IPS DF 6.9 (cell line): ENCODE measurements at regions not wholly inside any gene's neighbourhood (a gene's known extent, or its start where the extent isn't known, plus 50 kb on each side); places are given as distances from the start of the nearest gene placed in this dataset.

ENCODE experiments used
- DNase-seq: peaks from one replicate; pipeline ENCODE4 v3.0.0-alpha.2; 2013; ENCODE audit warnings: low read depth, low spot score
- H3K27ac ChIP-seq: one replicate; pipeline ENCODE4 v1.5.1; 2013; ENCODE audit warnings: low read length, control low read depth
- H3K27me3 ChIP-seq: 2 replicates; pipeline ENCODE4 v1.6.1; 2013; ENCODE audit warnings: mild to moderate bottlenecking, low read length; ENCODE audit not compliant: control insufficient read depth, insufficient read depth
- H3K36me3 ChIP-seq: 2 replicates; pipeline ENCODE4 v1.6.1; 2013; ENCODE audit warnings: low read length; ENCODE audit not compliant: control insufficient read depth, insufficient read depth
- H3K4me1 ChIP-seq: 2 replicates; pipeline ENCODE4 v1.6.1; 2013; ENCODE audit warnings: low read length; ENCODE audit not compliant: control insufficient read depth, insufficient read depth
- H3K4me3 ChIP-seq: 2 replicates; pipeline ENCODE4 v1.5.1; 2013; ENCODE audit warnings: mild to moderate bottlenecking, low read length
- H3K9me3 ChIP-seq: 2 replicates; pipeline ENCODE4 v1.6.1; 2013; ENCODE audit warnings: low read length, inconsistent platforms; ENCODE audit not compliant: control insufficient read depth, insufficient read depth
- WGBS: extraction: QIAGEN DNeasy Blood & Tissue Kit; methylation state at CpG from one replicate; pipeline ENCODE4 v1.1.7; 2013; ENCODE audit warnings: mixed read lengths, missing lambda C conversion rate; ENCODE audit not compliant: insufficient read length, insufficient coverage; 5-methylcytosine and 5-hydroxymethylcytosine counted together

- Histone ChIP-seq H3K27me3 (no peaks in the 10 kb centered on the region), H3K4me3 (no peak overlapping the region), H3K4me1 (no peaks in the 10 kb centered on the region; the same call in 1 of the 2 replicates), H3K27ac (no peak overlapping the region), H3K9me3 (no peaks in the 10 kb centered on the region), H3K36me3 (no peaks in the 10 kb centered on the region)
- DNase-seq, result no peak
Observed at GRCh38 chr9:75712700-75713099, 177.8 kb upstream of the PCSK5 start.

GRCh38 chr9:75713335-75713734 lies 177.1 kb upstream of the PCSK5 start:
- no peak overlapping the region for H3K4me3 ChIP-seq
- H3K9me3 ChIP-seq, result no peaks in the 10 kb centered on the region
- no peak for DNase-seq
- H3K4me1 ChIP-seq, result no peaks in the 10 kb centered on the region
- no peaks in the 10 kb centered on the region for H3K27me3 ChIP-seq
- H3K36me3 ChIP-seq, result no peaks in the 10 kb centered on the region
- no peak overlapping the region for H3K27ac ChIP-seq
- no CpG with 5 or more reads among the region's 4 CpGs for WGBS

GRCh38 chr9:75715360-75715759 lies 175.1 kb upstream of the PCSK5 start:
- no peaks in the 10 kb centered on the region for H3K36me3 ChIP-seq
- no peaks in the 10 kb centered on the region for H3K27me3 ChIP-seq
- H3K4me1 ChIP-seq, result no peaks in the 10 kb centered on the region
- WGBS, result no CpG with 5 or more reads among the region's 3 CpGs
- H3K4me3 ChIP-seq, result no peak overlapping the region
- no peak overlapping the region for H3K27ac ChIP-seq
- H3K9me3 ChIP-seq, result no peaks in the 10 kb centered on the region
- no peak for DNase-seq

GRCh38 chr9:75718677-75719076 lies 171.8 kb upstream of the PCSK5 start:
- Histone ChIP-seq H3K36me3 (no peaks in the 10 kb centered on the region), H3K27me3 (no peaks in the 10 kb centered on the region), H3K4me3 (no peak overlapping the region), H3K9me3 (no peaks in the 10 kb centered on the region), H3K27ac (no peak overlapping the region), H3K4me1 (no peaks in the 10 kb centered on the region)
- DNase-seq, result no peak
- no CpG with 5 or more reads among the region's 2 CpGs for WGBS

- H3K36me3 ChIP-seq, result no peaks in the 10 kb centered on the region
- no peaks in the 10 kb centered on the region for H3K4me1 ChIP-seq
- no CpG with 5 or more reads among the region's 1 CpG for WGBS
- no peak for DNase-seq
- no peaks in the 10 kb centered on the region for H3K27me3 ChIP-seq
- H3K9me3 ChIP-seq, result no peaks in the 10 kb centered on the region
- no peak overlapping the region for H3K4me3 ChIP-seq
- H3K27ac ChIP-seq, result no peak overlapping the region
Observed at GRCh38 chr9:75728391-75728790, 162.1 kb upstream of the PCSK5 start.

GRCh38 chr9:75734802-75735201 lies 155.7 kb upstream of the PCSK5 start:
- Histone ChIP-seq H3K27me3 (no peaks in the 10 kb centered on the region), H3K9me3 (no peaks in the 10 kb centered on the region), H3K36me3 (no peaks in the 10 kb centered on the region), H3K4me3 (no peak overlapping the region), H3K27ac (no peak overlapping the region), H3K4me1 (no peaks in the 10 kb centered on the region)
- no peak for DNase-seq
- no CpG with 5 or more reads among the region's 3 CpGs for WGBS

- Histone ChIP-seq H3K27me3 (no peaks in the 10 kb centered on the region), H3K9me3 (no peaks in the 10 kb centered on the region), H3K4me1 (no peaks in the 10 kb centered on the region), H3K36me3 (no peaks in the 10 kb centered on the region), H3K27ac (no peak overlapping the region), H3K4me3 (no peak overlapping the region)
- no CpG with 5 or more reads among the region's 4 CpGs for WGBS
- DNase-seq, result no peak
Observed at GRCh38 chr9:75739884-75740611, 150.4 kb upstream of the PCSK5 start.

GRCh38 chr9:75743855-75744254 lies 146.6 kb upstream of the PCSK5 start:
- Histone ChIP-seq H3K27me3 (no peaks in the 10 kb centered on the region), H3K27ac (no peak overlapping the region), H3K9me3 (no peaks in the 10 kb centered on the region), H3K4me1 (no peaks in the 10 kb centered on the region), H3K36me3 (no peaks in the 10 kb centered on the region), H3K4me3 (no peak overlapping the region)
- DNase-seq, result no peak
- WGBS, result no CpG with 5 or more reads among the region's 1 CpG

GRCh38 chr9:75754080-75754479 lies 136.4 kb upstream of the PCSK5 start:
- Histone ChIP-seq H3K27me3 (no peaks in the 10 kb centered on the region), H3K4me1 (no peaks in the 10 kb centered on the region), H3K36me3 (no peaks in the 10 kb centered on the region), H3K9me3 (no peaks in the 10 kb centered on the region), H3K4me3 (no peak overlapping the region), H3K27ac (no peak overlapping the region)
- no peak for DNase-seq
- WGBS, result no CpG with 5 or more reads among the region's 4 CpGs

- H3K27me3 ChIP-seq, result no peaks in the 10 kb centered on the region
- no peak overlapping the region for H3K27ac ChIP-seq
- no peak for DNase-seq
- no peaks in the 10 kb centered on the region; the same call in 1 of the 2 replicates for H3K36me3 ChIP-seq
- no CpG with 5 or more reads among the region's 2 CpGs for WGBS
- no peaks in the 10 kb centered on the region for H3K4me1 ChIP-seq
- H3K4me3 ChIP-seq, result no peak overlapping the region
- H3K9me3 ChIP-seq, result no peaks in the 10 kb centered on the region
Observed at GRCh38 chr9:75775166-75775565, 115.3 kb upstream of the PCSK5 start.

GRCh38 chr9:75775966-75776691 lies 114.3 kb upstream of the PCSK5 start:
- no peaks in the 10 kb centered on the region; the same call in 1 of the 2 replicates for H3K36me3 ChIP-seq
- no peaks in the 10 kb centered on the region for H3K4me1 ChIP-seq
- DNase-seq, result no peak
- H3K27me3 ChIP-seq, result no peaks in the 10 kb centered on the region
- no peak overlapping the region for H3K4me3 ChIP-seq
- H3K27ac ChIP-seq, result no peak overlapping the region
- no peaks in the 10 kb centered on the region for H3K9me3 ChIP-seq
- WGBS, result no CpG with 5 or more reads among the region's 1 CpG
